Adrenal gland (tissue), 9 donors: ENCODE measurements at regions not wholly inside any gene's neighbourhood (a gene's known extent, or its start where the extent isn't known, plus 50 kb on each side); places are given as distances from the start of the nearest gene placed in this dataset.
A peak's percentile ranks its signal among the peaks of the same experiment; 100 is the strongest.

Experiments used
- DNase-seq, 7 donors: peaks; one replicate each; pipeline ENCODE4 v3.0.0-alpha.2; 2019 to 2020
- H3K27ac ChIP-seq, 5 donors: fragments of 200-600 bp; sonication (generic) in 4 of 5; 1 replicate in 3 of 5; 2 replicates in 2 of 5; pipeline versions ENCODE4 v1.5.1 to v1.8.0; 2016 to 2020; ENCODE audit warnings: mild to moderate bottlenecking in 1 of 5
- H3K27me3 ChIP-seq: fragments of 200-600 bp; 2 replicates; pipeline ENCODE4 v1.8.0; 2021
- H3K36me3 ChIP-seq, 2 donors: fragments of 200-600 bp; replicated peaks in 1 of 2; 1 replicate in 1 of 2; 2 replicates in 1 of 2; pipeline versions ENCODE4 v1.5.1 to v1.8.0; 2018 to 2022
- H3K4me1 ChIP-seq, 2 donors: fragments of 200-600 bp; replicated peaks in 1 of 2; 1 replicate in 1 of 2; 2 replicates in 1 of 2; pipeline versions ENCODE4 v1.5.1 to v1.8.0; 2018 to 2021
- H3K4me3 ChIP-seq, 4 donors: fragments of 200-600 bp; sonication (generic) in 3 of 4; one replicate each; pipeline ENCODE4 v1.5.1; 2016 to 2018
- H3K9me3 ChIP-seq, 3 donors: fragments of 200-600 bp; sonication (generic) in 1 of 3; replicated peaks in 1 of 3; 1 replicate in 2 of 3; 2 replicates in 1 of 3; pipeline versions ENCODE4 v1.5.1 to v1.8.0; 2016 to 2021
- POLR2A ChIP-seq, 2 donors: fragments of 450-650 bp; IDR thresholded peaks; one replicate each; pipeline ENCODE4 v1.6.1; 2017; ENCODE audit warnings: antibody characterized with exemption in 2 of 2, mild to moderate bottlenecking in 2 of 2, moderate library complexity in 1 of 2
- WGBS, 4 donors: extraction: QIAGEN DNeasy Blood & Tissue Kit in 2 of 4; methylation state at CpG; one replicate each; pipeline versions ENCODE4 v1.1.5 to v1.1.7; 2013 to 2017; 5-methylcytosine and 5-hydroxymethylcytosine counted together
- intact Hi-C, 2 donors: fragments of 100-400 bp; cut with DNase I; formaldehyde crosslinking; loops; one replicate each; pipeline versions ENCODE4 v1.14.1 to v1.15.0; 2022 to 2023
- TF ChIP-seq, protein P1 (sequence below), 6 experiments: fragments of 450-650 bp in 4 of 6; fragments of 200-600 bp in 2 of 6; sonication (generic) in 1 of 6; IDR thresholded peaks; 1 replicate in 5 of 6; 2 replicates in 1 of 6; pipeline versions ENCODE4 v1.5.1 to v1.8.0; 2016 to 2021; ENCODE audit warnings: antibody characterized with exemption in 6 of 6, mild to moderate bottlenecking in 2 of 6, moderate library complexity in 1 of 6
- donor health status: healthy with polysubstance abuse.
- donor health status: Bipolar disorder and iron deficiency.
- donor health status: DM: yes; HTN: yes; CAD: no.
- donor health status: DM: no; HTN: no; CAD: no.
- donor health status: DM: no; HTN: no; CAD: no.

DNA sequence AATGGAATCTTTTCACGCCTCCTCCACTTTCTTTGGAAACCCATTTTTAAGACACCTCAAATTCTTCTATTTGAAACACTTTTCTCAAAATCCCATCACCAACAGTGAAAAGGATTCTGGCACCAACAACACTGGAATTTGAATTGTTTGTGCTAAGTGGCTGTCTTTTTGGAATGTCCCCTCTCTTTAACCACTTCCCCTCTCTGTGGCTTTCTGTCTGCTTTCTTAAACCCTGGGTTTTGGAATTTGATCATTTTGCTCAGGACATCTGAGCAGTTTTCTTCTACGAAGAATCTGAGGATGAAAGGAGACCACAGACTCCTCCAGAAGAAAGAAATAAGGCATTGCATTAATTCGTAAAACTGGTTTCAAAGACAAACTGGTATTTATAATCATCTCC, 89.0 kb downstream of the MXRA5 start:
- Histone ChIP-seq H3K4me1 (no peaks in the 10 kb centered on the region), H3K27me3 (no peaks in the 10 kb centered on the region), H3K27ac (no peak overlapping the region), H3K9me3 (peaks cover 0 to 1% (median 0%) of the 10 kb centered on the region in 3 donors), H3K4me3 (no peak overlapping the region), H3K36me3 (no peaks in the 10 kb centered on the region)
- no peak for DNase-seq
- WGBS, 4 donors, result 62 to 74% (median 67%) methylated on average over 3 of the region's 3 CpGs
- intact Hi-C loops, result no loop called here
- TF ChIP-seq, protein P1, sequence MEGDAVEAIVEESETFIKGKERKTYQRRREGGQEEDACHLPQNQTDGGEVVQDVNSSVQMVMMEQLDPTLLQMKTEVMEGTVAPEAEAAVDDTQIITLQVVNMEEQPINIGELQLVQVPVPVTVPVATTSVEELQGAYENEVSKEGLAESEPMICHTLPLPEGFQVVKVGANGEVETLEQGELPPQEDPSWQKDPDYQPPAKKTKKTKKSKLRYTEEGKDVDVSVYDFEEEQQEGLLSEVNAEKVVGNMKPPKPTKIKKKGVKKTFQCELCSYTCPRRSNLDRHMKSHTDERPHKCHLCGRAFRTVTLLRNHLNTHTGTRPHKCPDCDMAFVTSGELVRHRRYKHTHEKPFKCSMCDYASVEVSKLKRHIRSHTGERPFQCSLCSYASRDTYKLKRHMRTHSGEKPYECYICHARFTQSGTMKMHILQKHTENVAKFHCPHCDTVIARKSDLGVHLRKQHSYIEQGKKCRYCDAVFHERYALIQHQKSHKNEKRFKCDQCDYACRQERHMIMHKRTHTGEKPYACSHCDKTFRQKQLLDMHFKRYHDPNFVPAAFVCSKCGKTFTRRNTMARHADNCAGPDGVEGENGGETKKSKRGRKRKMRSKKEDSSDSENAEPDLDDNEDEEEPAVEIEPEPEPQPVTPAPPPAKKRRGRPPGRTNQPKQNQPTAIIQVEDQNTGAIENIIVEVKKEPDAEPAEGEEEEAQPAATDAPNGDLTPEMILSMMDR (IDR thresholded peaks at IDR 0.05), result no peak
- no peak for TF ChIP-seq POLR2A (IDR thresholded peaks at IDR 0.05)

DNA sequence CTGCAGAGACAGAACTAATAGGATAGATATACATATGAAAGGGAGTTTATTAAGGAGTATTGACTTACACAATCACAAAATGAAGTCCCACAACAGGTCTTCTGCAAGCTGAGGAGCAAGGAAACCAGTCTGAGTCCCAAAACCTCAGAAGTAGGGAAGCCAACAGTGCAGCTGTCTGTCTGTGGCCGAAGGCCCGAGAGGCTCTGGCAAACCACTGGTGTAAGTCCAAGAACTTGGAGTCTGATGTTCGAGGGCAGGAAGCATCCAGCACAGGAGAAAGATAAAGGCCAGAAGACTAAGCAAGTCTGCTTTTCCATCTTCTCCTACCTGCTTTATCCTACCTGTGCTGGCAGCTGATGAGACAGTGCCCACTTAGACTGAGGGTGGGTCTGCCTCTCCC, 89.6 kb downstream of the MXRA5 start:
- Histone ChIP-seq H3K27me3 (no peaks in the 10 kb centered on the region), H3K36me3 (no peaks in the 10 kb centered on the region), H3K9me3 (no peaks in the 10 kb centered on the region), H3K4me1 (no peaks in the 10 kb centered on the region), H3K4me3 (no peak overlapping the region), H3K27ac (no peak overlapping the region)
- DNase-seq, result no peak
- intact Hi-C loops, result no loop called here
- 59 to 90% (median 80%) methylated on average over 3 of the region's 3 CpGs for WGBS, 4 donors
- TF ChIP-seq, protein P1 (IDR thresholded peaks at IDR 0.05), result no peak
- no peak for TF ChIP-seq POLR2A (IDR thresholded peaks at IDR 0.05)

DNA sequence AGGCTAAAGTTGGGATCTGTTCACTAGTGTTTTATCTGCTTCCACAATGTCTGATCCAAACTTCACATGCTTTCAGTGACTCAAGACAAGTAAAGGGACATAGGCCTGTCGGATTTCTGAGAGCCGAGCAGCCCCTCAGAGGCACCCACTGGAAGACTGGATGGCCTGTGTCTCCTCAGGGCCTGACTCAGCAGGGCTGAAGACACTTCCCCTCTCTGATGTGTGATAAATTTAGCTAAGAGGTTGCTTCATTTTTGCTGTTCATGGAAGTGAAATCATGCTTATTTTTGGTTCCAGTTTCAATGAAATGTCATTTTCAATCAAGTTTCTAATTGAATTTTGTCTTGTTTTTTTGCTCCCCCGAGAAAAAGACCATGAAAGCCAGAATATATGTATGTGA, 93.7 kb downstream of the MXRA5 start:
- no peak for TF ChIP-seq POLR2A (IDR thresholded peaks at IDR 0.05)
- TF ChIP-seq, protein P1 (IDR thresholded peaks at IDR 0.05), result no peak
- H3K36me3 ChIP-seq, result no peaks in the 10 kb centered on the region
- no peak overlapping the region for H3K27ac ChIP-seq
- intact Hi-C loops, result no loop called here
- H3K4me1 ChIP-seq, result no peaks in the 10 kb centered on the region
- no peak overlapping the region for H3K4me3 ChIP-seq
- DNase-seq, result peak in 3 of 7 donors; percentile 9 to 47 (median 16)
- H3K9me3 ChIP-seq, result no peaks in the 10 kb centered on the region
- no peaks in the 10 kb centered on the region for H3K27me3 ChIP-seq
- 62 to 77% (median 64%) methylated on average over 2 to 3 of the region's 3 CpGs for WGBS, 4 donors

DNA sequence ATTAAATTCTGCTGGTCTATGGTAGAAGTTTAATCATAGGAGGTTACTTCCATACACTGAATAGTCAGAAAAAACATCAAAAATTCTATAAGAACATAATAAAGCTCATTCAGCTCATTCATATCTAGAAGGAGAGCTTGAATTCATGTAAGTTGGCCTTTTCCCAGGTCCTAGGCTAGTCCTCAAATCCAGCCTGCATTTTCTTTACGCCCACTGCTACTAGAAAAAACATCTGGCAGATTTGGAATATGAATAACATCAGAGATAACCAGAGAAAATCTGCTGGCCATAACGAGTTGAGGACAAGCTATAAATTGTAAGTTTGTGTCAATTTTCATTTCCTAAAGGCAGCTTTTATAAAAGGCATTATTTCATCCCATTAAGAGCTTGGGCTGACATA, 95.5 kb downstream of the MXRA5 start:
- intact Hi-C loops, result no loop called here
- 35 to 53% (median 46%) methylated on average over 2 of the region's 2 CpGs for WGBS, 4 donors
- no peak for DNase-seq
- TF ChIP-seq POLR2A (IDR thresholded peaks at IDR 0.05), result no peak
- TF ChIP-seq, protein P1 (IDR thresholded peaks at IDR 0.05), result no peak
- no peak overlapping the region for H3K4me3 ChIP-seq
- H3K27ac ChIP-seq, result no peak overlapping the region
- no peaks in the 10 kb centered on the region for H3K9me3 ChIP-seq
- H3K4me1 ChIP-seq, result no peaks in the 10 kb centered on the region
- no peaks in the 10 kb centered on the region for H3K36me3 ChIP-seq
- H3K27me3 ChIP-seq, result no peaks in the 10 kb centered on the region
